ENCODE measurements at regions not wholly inside any gene's neighbourhood (a gene's known extent, or its start where the extent isn't known, plus 50 kb on each side); places are given as distances from the start of the nearest gene placed in this dataset.

GRCh38 chr9:33684831-33685230, 110.5 kb upstream of the PRSS3 start:
- TF ChIP-seq CTCF (conservative IDR thresholded peaks at IDR 0.05), result no peak
- TF ChIP-seq EZH2 (IDR thresholded peaks at IDR 0.05; ENCODE audit: low read depth), result no peak
